GM23338 (cell line): ENCODE measurements at regions not wholly inside any gene's neighbourhood (a gene's known extent, or its start where the extent isn't known, plus 50 kb on each side); places are given as distances from the start of the nearest gene placed in this dataset.

Experiments used
- CREB1 ChIP-seq: fragments of 250-450 bp; sonication (Bioruptor Pico); IDR thresholded peaks from 2 replicates; pipeline ENCODE4 v1.5.0; 2020; ENCODE audit warnings: low read depth, mild to moderate bottlenecking, moderate library complexity
- EZH2 ChIP-seq: fragments of 200-600 bp; sonication (generic); IDR thresholded peaks from one replicate; pipeline ENCODE4 v1.8.0; 2017; ENCODE audit warnings: antibody characterized with exemption, mild to moderate bottlenecking, low read depth; ENCODE audit not compliant: unreplicated experiment
- EZH2phosphoT487 ChIP-seq: fragments of 200-600 bp; sonication (generic); IDR thresholded peaks from one replicate; pipeline ENCODE4 v1.8.1; 2018; ENCODE audit warnings: antibody characterized with exemption; ENCODE audit not compliant: unreplicated experiment
- JUNB ChIP-seq: IDR thresholded peaks from one replicate; pipeline ENCODE4 v1.6.1; 2016; ENCODE audit warnings: antibody characterized with exemption; ENCODE audit not compliant: unreplicated experiment
- NANOG ChIP-seq: IDR thresholded peaks from 2 replicates; pipeline ENCODE4 v1.6.1; 2016; ENCODE audit warnings: antibody characterized with exemption, borderline replicate concordance
- POLR2AphosphoS5 ChIP-seq: IDR thresholded peaks from 2 replicates; pipeline ENCODE4 v1.6.1; 2016; ENCODE audit warnings: antibody characterized with exemption, low read depth
- STAT1 ChIP-seq: IDR thresholded peaks from one replicate; pipeline ENCODE4 v1.6.1; 2016; ENCODE audit warnings: antibody characterized with exemption; ENCODE audit not compliant: unreplicated experiment
- ZNF114 ChIP-seq: fragments of 250-450 bp; sonication (Bioruptor Pico); IDR thresholded peaks from 2 replicates; pipeline ENCODE4 v1.5.0; 2020; ENCODE audit warnings: mild to moderate bottlenecking, moderate library complexity
- ZNF331 ChIP-seq: fragments of 250-450 bp; sonication (Bioruptor Pico); IDR thresholded peaks from 2 replicates; pipeline ENCODE4 v1.5.0; 2020; ENCODE audit warnings: low read depth, mild to moderate bottlenecking, moderate library complexity
- TF ChIP-seq, protein P1 (sequence below), 2 experiments: fragments of 200-600 bp in 1 of 2; sonication (generic) in 1 of 2; conservative IDR thresholded peaks; 2 replicates each; pipeline versions ENCODE4 v1.5.1 to v1.6.1; 2016 to 2017; ENCODE audit warnings: antibody characterized with exemption in 2 of 2, low read depth in 2 of 2, mild to moderate bottlenecking in 2 of 2, moderate library complexity in 1 of 2
- TF ChIP-seq, protein P2 (sequence below): IDR thresholded peaks from one replicate; pipeline ENCODE4 v1.6.1; 2018; ENCODE audit warnings: antibody characterized with exemption; ENCODE audit not compliant: unreplicated experiment
- TF ChIP-seq, protein P3 (sequence below): IDR thresholded peaks from 2 replicates; pipeline ENCODE4 v1.6.1; 2016; ENCODE audit warnings: antibody characterized with exemption

DNA sequence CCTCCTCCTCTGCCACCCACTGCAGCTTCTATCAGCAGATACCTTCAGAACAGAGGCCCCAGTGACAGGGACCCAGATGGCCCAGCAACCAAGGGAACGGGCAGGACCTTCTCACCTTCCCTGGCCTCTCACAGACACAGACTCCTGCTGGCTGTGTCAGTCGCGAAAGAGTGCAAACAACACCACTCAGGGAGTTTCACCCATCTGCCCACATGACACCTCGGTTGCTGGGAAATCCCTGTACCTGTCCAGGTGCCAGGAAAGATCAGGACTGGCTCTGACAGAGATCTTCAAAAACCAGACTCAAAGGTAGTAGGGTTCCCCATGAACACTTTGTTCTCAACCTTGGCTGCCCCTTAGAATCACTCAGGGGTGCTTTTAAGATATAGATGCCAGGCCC lies 83.5 kb upstream of the HIVEP3 start:
- no peak for TF ChIP-seq POLR2AphosphoS5
- TF ChIP-seq, protein P1, sequence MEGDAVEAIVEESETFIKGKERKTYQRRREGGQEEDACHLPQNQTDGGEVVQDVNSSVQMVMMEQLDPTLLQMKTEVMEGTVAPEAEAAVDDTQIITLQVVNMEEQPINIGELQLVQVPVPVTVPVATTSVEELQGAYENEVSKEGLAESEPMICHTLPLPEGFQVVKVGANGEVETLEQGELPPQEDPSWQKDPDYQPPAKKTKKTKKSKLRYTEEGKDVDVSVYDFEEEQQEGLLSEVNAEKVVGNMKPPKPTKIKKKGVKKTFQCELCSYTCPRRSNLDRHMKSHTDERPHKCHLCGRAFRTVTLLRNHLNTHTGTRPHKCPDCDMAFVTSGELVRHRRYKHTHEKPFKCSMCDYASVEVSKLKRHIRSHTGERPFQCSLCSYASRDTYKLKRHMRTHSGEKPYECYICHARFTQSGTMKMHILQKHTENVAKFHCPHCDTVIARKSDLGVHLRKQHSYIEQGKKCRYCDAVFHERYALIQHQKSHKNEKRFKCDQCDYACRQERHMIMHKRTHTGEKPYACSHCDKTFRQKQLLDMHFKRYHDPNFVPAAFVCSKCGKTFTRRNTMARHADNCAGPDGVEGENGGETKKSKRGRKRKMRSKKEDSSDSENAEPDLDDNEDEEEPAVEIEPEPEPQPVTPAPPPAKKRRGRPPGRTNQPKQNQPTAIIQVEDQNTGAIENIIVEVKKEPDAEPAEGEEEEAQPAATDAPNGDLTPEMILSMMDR (conservative IDR thresholded peaks at IDR 0.05; ENCODE audit: low read depth in 2 of 2): no peak
- TF ChIP-seq, protein P2, sequence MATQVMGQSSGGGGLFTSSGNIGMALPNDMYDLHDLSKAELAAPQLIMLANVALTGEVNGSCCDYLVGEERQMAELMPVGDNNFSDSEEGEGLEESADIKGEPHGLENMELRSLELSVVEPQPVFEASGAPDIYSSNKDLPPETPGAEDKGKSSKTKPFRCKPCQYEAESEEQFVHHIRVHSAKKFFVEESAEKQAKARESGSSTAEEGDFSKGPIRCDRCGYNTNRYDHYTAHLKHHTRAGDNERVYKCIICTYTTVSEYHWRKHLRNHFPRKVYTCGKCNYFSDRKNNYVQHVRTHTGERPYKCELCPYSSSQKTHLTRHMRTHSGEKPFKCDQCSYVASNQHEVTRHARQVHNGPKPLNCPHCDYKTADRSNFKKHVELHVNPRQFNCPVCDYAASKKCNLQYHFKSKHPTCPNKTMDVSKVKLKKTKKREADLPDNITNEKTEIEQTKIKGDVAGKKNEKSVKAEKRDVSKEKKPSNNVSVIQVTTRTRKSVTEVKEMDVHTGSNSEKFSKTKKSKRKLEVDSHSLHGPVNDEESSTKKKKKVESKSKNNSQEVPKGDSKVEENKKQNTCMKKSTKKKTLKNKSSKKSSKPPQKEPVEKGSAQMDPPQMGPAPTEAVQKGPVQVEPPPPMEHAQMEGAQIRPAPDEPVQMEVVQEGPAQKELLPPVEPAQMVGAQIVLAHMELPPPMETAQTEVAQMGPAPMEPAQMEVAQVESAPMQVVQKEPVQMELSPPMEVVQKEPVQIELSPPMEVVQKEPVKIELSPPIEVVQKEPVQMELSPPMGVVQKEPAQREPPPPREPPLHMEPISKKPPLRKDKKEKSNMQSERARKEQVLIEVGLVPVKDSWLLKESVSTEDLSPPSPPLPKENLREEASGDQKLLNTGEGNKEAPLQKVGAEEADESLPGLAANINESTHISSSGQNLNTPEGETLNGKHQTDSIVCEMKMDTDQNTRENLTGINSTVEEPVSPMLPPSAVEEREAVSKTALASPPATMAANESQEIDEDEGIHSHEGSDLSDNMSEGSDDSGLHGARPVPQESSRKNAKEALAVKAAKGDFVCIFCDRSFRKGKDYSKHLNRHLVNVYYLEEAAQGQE: no peak
- no peak for TF ChIP-seq EZH2
- TF ChIP-seq JUNB: no peak
- no peak for TF ChIP-seq EZH2phosphoT487
- TF ChIP-seq ZNF114 (CRISPR knock-in tag): no peak
- TF ChIP-seq, protein P3, sequence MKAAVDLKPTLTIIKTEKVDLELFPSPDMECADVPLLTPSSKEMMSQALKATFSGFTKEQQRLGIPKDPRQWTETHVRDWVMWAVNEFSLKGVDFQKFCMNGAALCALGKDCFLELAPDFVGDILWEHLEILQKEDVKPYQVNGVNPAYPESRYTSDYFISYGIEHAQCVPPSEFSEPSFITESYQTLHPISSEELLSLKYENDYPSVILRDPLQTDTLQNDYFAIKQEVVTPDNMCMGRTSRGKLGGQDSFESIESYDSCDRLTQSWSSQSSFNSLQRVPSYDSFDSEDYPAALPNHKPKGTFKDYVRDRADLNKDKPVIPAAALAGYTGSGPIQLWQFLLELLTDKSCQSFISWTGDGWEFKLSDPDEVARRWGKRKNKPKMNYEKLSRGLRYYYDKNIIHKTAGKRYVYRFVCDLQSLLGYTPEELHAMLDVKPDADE: no peak
- no peak for TF ChIP-seq CREB1 (CRISPR knock-in tag)
- TF ChIP-seq ZNF331 (CRISPR knock-in tag): no peak
- no peak for TF ChIP-seq STAT1
- TF ChIP-seq NANOG: no peak
